Astrocyte of the cerebellum (primary cell): ENCODE measurements at regions not wholly inside any gene's neighbourhood (a gene's known extent, or its start where the extent isn't known, plus 50 kb on each side); places are given as distances from the start of the nearest gene placed in this dataset.

Experiments used
- DNase-seq: peaks from one replicate; pipeline ENCODE4 v3.0.0-alpha.2; 2011; ENCODE audit warnings: low read depth
- H3K4me3 ChIP-seq: 2 replicates; pipeline ENCODE4 v1.5.1; 2011; ENCODE audit warnings: mild to moderate bottlenecking, low read depth, low read length, moderate library complexity
- CTCF ChIP-seq: IDR thresholded peaks from 2 replicates; pipeline ENCODE4 v1.5.1; 2012; ENCODE audit warnings: low read length, low read depth, moderate library complexity, mild to moderate bottlenecking; ENCODE audit errors: missing control alignments
- in situ Hi-C: cut with HindIII; loops from 2 replicates; pipeline ENCODE4 v1.10.0; 2017; ENCODE audit warnings: low sequenced_read_pairs

DNA sequence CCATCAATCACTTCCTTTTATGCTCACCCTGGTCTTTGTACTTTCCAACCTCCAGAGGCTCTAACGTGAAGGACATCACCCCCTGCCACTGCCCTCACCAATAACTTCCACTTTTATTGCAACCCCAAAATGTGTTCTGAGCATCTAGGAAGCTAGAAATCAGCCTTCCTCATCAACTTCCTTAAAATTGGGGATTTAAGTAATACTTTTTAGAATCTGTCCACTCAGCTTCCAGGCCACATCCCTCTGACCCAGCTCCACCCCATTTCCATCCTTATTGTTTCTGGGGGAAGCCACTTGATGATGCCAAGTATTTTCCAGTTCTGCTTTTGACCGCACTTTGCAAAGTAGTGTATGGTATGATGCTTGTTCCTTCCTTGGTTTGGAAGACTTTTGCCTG is 73.5 kb upstream of the XCR1 start:
- in situ Hi-C loops: no loop called here
- no peak overlapping the region for H3K4me3 ChIP-seq
- TF ChIP-seq CTCF: no peak
- DNase-seq: no peak

GRCh38 chr3:46098319-46098761 is 71.1 kb upstream of the XCR1 start:
- in situ Hi-C loops: loop anchor here (25.0 kb wide), 1 partner anchor 161 kb away; the partner anchor contains the start of gene CXCR6
- no peak for TF ChIP-seq CTCF
- H3K4me3 ChIP-seq: no peak overlapping the region
- peak; percentile 15 for DNase-seq

DNA sequence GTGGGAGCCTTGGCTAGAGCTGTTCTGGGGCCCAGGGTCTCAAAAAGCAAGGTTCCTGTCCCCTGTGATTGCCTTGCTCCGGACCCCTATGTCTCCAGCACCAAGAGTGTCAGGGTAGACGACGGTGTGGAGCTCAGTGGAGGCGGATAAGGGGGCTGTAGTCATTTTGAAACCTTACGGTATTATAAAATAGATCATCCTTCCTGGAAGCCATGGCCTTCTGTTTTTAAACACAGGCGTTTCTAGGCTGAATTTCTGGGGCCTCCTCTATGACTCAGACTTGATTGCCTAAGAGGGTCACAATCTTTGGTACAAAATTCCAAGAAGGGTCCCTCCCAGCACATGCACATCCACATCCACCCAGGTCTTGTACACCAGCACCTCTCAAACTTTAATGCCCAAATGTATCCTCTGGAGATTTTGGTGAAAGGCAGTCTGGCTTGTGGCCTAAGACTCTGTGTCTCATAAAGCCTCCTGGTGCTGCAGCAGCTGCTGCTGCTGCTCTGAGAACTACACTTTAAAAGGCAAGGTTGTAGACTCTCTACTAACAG is 70.5 kb upstream of the XCR1 start:
- TF ChIP-seq CTCF: no peak
- DNase-seq: no peak
- in situ Hi-C loops: loop anchor here (25.0 kb wide), 1 partner anchor 160 kb away; the partner anchor contains the start of gene CXCR6

DNA sequence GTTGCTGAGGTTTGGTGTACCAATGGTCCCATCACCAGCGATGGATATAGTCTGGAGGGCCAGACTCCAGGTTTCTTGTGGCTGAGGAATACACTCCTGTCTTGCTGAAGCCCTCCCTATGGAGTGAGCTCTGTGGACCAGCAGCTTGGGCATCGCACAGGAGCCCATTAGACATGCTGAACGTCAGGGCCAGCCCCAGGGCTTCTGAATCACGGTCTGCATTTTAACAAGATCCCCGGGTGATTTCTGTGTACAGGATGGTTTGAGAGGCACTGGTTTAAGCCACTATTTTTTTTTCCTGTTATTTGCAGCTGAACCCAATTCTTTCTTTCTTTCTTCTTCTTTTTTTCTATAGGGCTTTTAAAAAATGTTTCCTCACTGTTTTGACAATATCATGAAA is 69.5 kb upstream of the XCR1 start:
- H3K4me3 ChIP-seq: no peak overlapping the region
- in situ Hi-C loops: loop anchor here (25.0 kb wide), 1 partner anchor 159 kb away; the partner anchor contains the start of gene CXCR6
- DNase-seq: no peak
- no peak for TF ChIP-seq CTCF

More for the DNA sequence above, 70.5 kb upstream of the XCR1 start:
- no peak overlapping the region for H3K4me3 ChIP-seq

GRCh38 chr3:46096336-46096735 is 69.1 kb upstream of the XCR1 start:
- in situ Hi-C loops: loop anchor here (25.0 kb wide), 1 partner anchor 159 kb away; the partner anchor contains the start of gene CXCR6
- no peak overlapping the region for H3K4me3 ChIP-seq
- no peak for DNase-seq
- TF ChIP-seq CTCF: no peak

- in situ Hi-C loops: loop anchor here (25.0 kb wide), 1 partner anchor 158 kb away; the partner anchor contains the start of gene CXCR6
- H3K4me3 ChIP-seq: no peak overlapping the region
- no peak for DNase-seq
- no peak for TF ChIP-seq CTCF
These were observed 68.0 kb upstream of the XCR1 start for GRCh38 chr3:46095307-46095706.
